OCI-LY1 (cell line): ENCODE measurements at regions not wholly inside any gene's neighbourhood (a gene's known extent, or its start where the extent isn't known, plus 50 kb on each side); places are given as distances from the start of the nearest gene placed in this dataset.

Experiments
- EZH2 ChIP-seq: fragments of 200-600 bp; sonication (generic), shearing (Covaris generic); IDR thresholded peaks from 2 replicates; pipeline ENCODE4 v1.8.0; 2017; ENCODE audit warnings: borderline replicate concordance, mixed run types, mild to moderate bottlenecking, antibody characterized with exemption, low read length, moderate library complexity, mixed read lengths
- TF ChIP-seq, protein P1 (sequence below): fragments of 200-600 bp; sonication (generic), shearing (Covaris generic); IDR thresholded peaks from 2 replicates; pipeline ENCODE4 v1.5.1; 2017; ENCODE audit warnings: mild to moderate bottlenecking, antibody characterized with exemption, low read length, moderate library complexity, mixed read lengths

DNA sequence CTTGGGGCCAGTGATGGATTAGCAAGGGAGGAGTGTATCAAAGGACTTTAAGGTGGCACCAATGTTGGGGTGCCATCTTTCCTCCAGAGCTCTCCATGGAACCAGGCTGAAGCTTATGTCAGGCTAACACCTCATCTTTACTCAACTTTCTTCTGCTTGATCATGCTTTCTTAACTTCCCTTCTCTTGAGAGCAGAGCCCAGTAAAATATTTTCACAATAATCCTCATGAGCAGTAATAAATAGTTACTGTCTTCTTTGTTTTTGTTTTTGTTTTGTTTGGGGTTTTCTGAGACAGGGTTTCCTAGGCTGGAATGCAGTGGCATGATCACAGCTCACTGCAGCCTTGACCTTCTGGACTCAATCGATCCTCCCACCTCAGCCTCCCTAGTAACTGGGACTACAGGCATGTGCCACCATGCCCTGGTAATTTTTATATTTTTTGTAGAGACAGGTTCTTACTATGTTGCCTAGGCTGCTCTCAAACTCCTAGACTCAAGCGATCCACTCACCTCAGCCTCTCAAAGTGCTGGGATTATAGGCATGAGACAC is 127.9 kb upstream of the TOP1 start:
- no peak for TF ChIP-seq EZH2
- TF ChIP-seq, protein P1, sequence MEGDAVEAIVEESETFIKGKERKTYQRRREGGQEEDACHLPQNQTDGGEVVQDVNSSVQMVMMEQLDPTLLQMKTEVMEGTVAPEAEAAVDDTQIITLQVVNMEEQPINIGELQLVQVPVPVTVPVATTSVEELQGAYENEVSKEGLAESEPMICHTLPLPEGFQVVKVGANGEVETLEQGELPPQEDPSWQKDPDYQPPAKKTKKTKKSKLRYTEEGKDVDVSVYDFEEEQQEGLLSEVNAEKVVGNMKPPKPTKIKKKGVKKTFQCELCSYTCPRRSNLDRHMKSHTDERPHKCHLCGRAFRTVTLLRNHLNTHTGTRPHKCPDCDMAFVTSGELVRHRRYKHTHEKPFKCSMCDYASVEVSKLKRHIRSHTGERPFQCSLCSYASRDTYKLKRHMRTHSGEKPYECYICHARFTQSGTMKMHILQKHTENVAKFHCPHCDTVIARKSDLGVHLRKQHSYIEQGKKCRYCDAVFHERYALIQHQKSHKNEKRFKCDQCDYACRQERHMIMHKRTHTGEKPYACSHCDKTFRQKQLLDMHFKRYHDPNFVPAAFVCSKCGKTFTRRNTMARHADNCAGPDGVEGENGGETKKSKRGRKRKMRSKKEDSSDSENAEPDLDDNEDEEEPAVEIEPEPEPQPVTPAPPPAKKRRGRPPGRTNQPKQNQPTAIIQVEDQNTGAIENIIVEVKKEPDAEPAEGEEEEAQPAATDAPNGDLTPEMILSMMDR, result no peak
